ENCODE measurements at regions not wholly inside any gene's neighbourhood (a gene's known extent, or its start where the extent isn't known, plus 50 kb on each side); places are given as distances from the start of the nearest gene placed in this dataset.

GRCh38 chr7:130881091-130881798 lies 147.2 kb upstream of the KLF14 start:
- TF ChIP-seq CTCF (IDR thresholded peaks at IDR 0.05; ENCODE audit: insufficient read depth, low read depth, low read length): no peak
- no peaks in the 10 kb centered on the region for H3K27me3 ChIP-seq (ENCODE audit: control insufficient read depth, insufficient read depth, low read length)
- no peak for DNase-seq (ENCODE audit: low read depth)
- H3K36me3 ChIP-seq (ENCODE audit: control insufficient read depth, insufficient read depth, low read length): peaks cover 29% of the 10 kb centered on the region
- H3K4me3 ChIP-seq (ENCODE audit: low read depth, low read length): no peak overlapping the region
- ChIA-PET CTCF (interaction anchor here (0.6 to 8.0 kb wide), 6 partner anchors 15 to 189 kb away, joined by 3 to 47 read pairs (median 4); no protein-coding TSS in a partner anchor), POLR2A (no interaction called here)

- ChIA-PET POLR2A (no interaction called here), CTCF (interaction anchor here (0.5 to 8.0 kb wide), 6 partner anchors 15 to 188 kb away, joined by 3 to 47 read pairs (median 4); no protein-coding TSS in a partner anchor)
- no peak for TF ChIP-seq CTCF (IDR thresholded peaks at IDR 0.05; ENCODE audit: insufficient read depth, low read depth, low read length)
- Histone ChIP-seq H3K36me3 (ENCODE audit: control insufficient read depth, insufficient read depth, low read length) (peaks cover 32% of the 10 kb centered on the region), H3K4me3 (ENCODE audit: low read depth, low read length) (no peak overlapping the region), H3K27me3 (ENCODE audit: control insufficient read depth, insufficient read depth, low read length) (no peaks in the 10 kb centered on the region)
- no peak for DNase-seq (ENCODE audit: low read depth)
Measured at GRCh38 chr7:130881799-130882141, 147.8 kb upstream of the KLF14 start.

GRCh38 chr7:130882396-130882795 lies 148.4 kb upstream of the KLF14 start:
- TF ChIP-seq CTCF (IDR thresholded peaks at IDR 0.05; ENCODE audit: insufficient read depth, low read depth, low read length): no peak
- H3K4me3 ChIP-seq (ENCODE audit: low read depth, low read length): no peak overlapping the region
- no peaks in the 10 kb centered on the region for H3K27me3 ChIP-seq (ENCODE audit: control insufficient read depth, insufficient read depth, low read length)
- peaks cover 30% of the 10 kb centered on the region for H3K36me3 ChIP-seq (ENCODE audit: control insufficient read depth, insufficient read depth, low read length)
- ChIA-PET CTCF (interaction anchor here (1.0 to 8.0 kb wide), 4 partner anchors 14 to 186 kb away, joined by 3 to 47 read pairs (median 4); no protein-coding TSS in a partner anchor), POLR2A (no interaction called here)
- no peak for DNase-seq (ENCODE audit: low read depth)

- TF ChIP-seq CTCF (IDR thresholded peaks at IDR 0.05; ENCODE audit: insufficient read depth, low read depth, low read length): no peak
- Histone ChIP-seq H3K27me3 (ENCODE audit: control insufficient read depth, insufficient read depth, low read length) (no peaks in the 10 kb centered on the region), H3K4me3 (ENCODE audit: low read depth, low read length) (no peak overlapping the region), H3K36me3 (ENCODE audit: control insufficient read depth, insufficient read depth, low read length) (peaks cover 28% of the 10 kb centered on the region)
- DNase-seq (ENCODE audit: low read depth): no peak
- POLR2A ChIA-PET: no interaction called here
- CTCF ChIA-PET: interaction anchor here (3.0 to 8.0 kb wide), 2 partner anchors 8 to 13 kb away, joined by 12 to 47 read pairs; no protein-coding TSS in a partner anchor
Measured at GRCh38 chr7:130883928-130884327, 149.9 kb upstream of the KLF14 start.

- POLR2A ChIA-PET: interaction anchor here (0.6 to 1.0 kb wide), 3 partner anchors 8 to 1360 kb away, joined by 5 to 13 read pairs (median 6); no protein-coding TSS in a partner anchor
- CTCF ChIA-PET: interaction anchor here (1.3 to 8.0 kb wide), 3 partner anchors 9 to 32 kb away, joined by 3 to 47 read pairs (median 12); no protein-coding TSS in a partner anchor
- H3K27me3 ChIP-seq (ENCODE audit: control insufficient read depth, insufficient read depth, low read length): no peaks in the 10 kb centered on the region
- TF ChIP-seq CTCF (IDR thresholded peaks at IDR 0.05; ENCODE audit: insufficient read depth, low read depth, low read length): no peak
- no peak for DNase-seq (ENCODE audit: low read depth)
- peaks cover 34% of the 10 kb centered on the region for H3K36me3 ChIP-seq (ENCODE audit: control insufficient read depth, insufficient read depth, low read length)
- no peak overlapping the region for H3K4me3 ChIP-seq (ENCODE audit: low read depth, low read length)
Measured at GRCh38 chr7:130884437-130885417, 150.7 kb upstream of the KLF14 start.

Measured in BJ (cell line).